ENCODE measurements at regions not wholly inside any gene's neighbourhood (a gene's known extent, or its start where the extent isn't known, plus 50 kb on each side); places are given as distances from the start of the nearest gene placed in this dataset.
A peak's percentile ranks its signal among the peaks of the same experiment; 100 is the strongest.
"Not testable (repeated sequence)": the region's sequence is repeated elsewhere in the genome, so short reads cannot be mapped to it uniquely, and the experiment has no call there.

DNA sequence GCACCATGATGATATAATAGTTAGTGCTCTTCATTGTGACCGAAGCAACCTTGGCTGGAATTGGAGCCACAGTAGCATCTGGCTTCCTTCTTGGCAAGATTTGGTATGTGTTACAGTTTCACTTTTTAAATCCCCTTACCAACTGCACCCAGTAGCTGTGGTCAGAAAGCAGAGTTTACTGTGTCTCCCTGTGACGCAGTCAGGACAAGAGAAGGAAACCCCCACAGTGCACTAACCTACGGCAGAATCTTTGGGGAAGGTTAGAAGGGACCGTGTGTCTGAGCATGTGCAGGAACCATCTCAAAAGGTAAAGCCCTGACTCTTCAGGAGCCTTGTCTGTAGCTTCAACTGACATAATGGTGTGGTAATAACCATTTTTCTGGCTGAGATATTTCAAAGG, 138.4 kb downstream of the FAM72C start:
- H3K27ac Mint-ChIP-seq; H3K4me1 Mint-ChIP-seq (ENCODE audit: low read depth); H3K9me3 Mint-ChIP-seq; H3K36me3 Mint-ChIP-seq (ENCODE audit: low read depth); DNase-seq; H3K4me3 Mint-ChIP-seq; H3K27me3 Mint-ChIP-seq (ENCODE audit: insufficient read depth): not testable (repeated sequence)

- H3K4me3 Mint-ChIP-seq; DNase-seq; H3K27ac Mint-ChIP-seq; H3K36me3 Mint-ChIP-seq (ENCODE audit: low read depth); H3K4me1 Mint-ChIP-seq (ENCODE audit: low read depth); H3K9me3 Mint-ChIP-seq; H3K27me3 Mint-ChIP-seq (ENCODE audit: insufficient read depth): not testable (repeated sequence)
Observed at GRCh38 chr1:143832379-143832716, 139.4 kb downstream of the FAM72C start.

- not testable (repeated sequence) for H3K27ac Mint-ChIP-seq; H3K4me1 Mint-ChIP-seq (ENCODE audit: low read depth); H3K36me3 Mint-ChIP-seq (ENCODE audit: low read depth); DNase-seq; H3K9me3 Mint-ChIP-seq; H3K4me3 Mint-ChIP-seq; H3K27me3 Mint-ChIP-seq (ENCODE audit: insufficient read depth)
Observed at GRCh38 chr1:143831479-143832378, 140.1 kb downstream of the FAM72C start.

GRCh38 chr1:143826162-143826561, 145.6 kb downstream of the FAM72C start:
- H3K9me3 Mint-ChIP-seq; H3K4me3 Mint-ChIP-seq; H3K36me3 Mint-ChIP-seq (ENCODE audit: low read depth); H3K27ac Mint-ChIP-seq; H3K27me3 Mint-ChIP-seq (ENCODE audit: insufficient read depth); DNase-seq; H3K4me1 Mint-ChIP-seq (ENCODE audit: low read depth): not testable (repeated sequence)

DNA sequence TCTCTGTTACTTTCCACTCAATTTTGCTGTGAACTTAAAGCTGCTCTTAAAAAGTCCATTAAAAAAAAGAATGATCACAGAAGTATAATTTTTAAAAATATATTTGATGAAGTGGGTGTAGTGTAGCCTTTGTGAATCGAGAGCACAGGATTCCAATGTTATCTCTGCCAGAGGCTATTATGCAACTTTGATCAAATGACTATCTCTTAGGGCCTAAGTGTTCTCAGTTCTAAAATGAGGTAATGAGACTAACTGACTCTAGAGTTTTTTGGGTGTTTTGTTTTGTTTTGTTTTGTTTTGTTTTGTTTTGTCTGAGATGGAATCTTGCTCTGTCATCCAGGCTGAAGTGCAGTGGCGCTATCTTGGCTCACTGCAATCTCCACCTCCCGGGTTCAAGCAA, 147.5 kb downstream of the FAM72C start:
- H3K27ac Mint-ChIP-seq; H3K9me3 Mint-ChIP-seq; H3K4me3 Mint-ChIP-seq; H3K36me3 Mint-ChIP-seq (ENCODE audit: low read depth); H3K4me1 Mint-ChIP-seq (ENCODE audit: low read depth); H3K27me3 Mint-ChIP-seq (ENCODE audit: insufficient read depth); DNase-seq: not testable (repeated sequence)

DNA sequence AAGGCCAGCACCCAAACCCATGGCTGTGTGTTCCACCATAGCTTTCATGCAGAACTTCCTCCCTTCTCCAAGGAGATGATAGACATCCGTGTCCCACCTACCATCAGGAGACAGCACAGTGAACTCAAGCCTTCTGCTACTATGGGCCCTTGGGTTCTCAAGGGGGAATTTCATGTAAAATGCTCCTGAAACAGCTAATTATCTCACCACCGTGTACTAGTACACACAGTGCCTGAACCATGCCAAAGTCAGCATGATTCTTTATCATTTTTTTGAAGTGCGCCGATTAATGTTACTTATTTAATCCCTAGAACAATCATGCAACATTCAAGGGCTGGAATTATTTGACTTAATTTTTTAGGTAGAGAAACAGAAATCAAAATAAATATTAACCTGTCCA, 151.7 kb downstream of the FAM72C start:
- not testable (repeated sequence) for H3K36me3 Mint-ChIP-seq (ENCODE audit: low read depth); H3K27ac Mint-ChIP-seq; H3K4me1 Mint-ChIP-seq (ENCODE audit: low read depth); DNase-seq; H3K9me3 Mint-ChIP-seq; H3K4me3 Mint-ChIP-seq; H3K27me3 Mint-ChIP-seq (ENCODE audit: insufficient read depth)

DNA sequence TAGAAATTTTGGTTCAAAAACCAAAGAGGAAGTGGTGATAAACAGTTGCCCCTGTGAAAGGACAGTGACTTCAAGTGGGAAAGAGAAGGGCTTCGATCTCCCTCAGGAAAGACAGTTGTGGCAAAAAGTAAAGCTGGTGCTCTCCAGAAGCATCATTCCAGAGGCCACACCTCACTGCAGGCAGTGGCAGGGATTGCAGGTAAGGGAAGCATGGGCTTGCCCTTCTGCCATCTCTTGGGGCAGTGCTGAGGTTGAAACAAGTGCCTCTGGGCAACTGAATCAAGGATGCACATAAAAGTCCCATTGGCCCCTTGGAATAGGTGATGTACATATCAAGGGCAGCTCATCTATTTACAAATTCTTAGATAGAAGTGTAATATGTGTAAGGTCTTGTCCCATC, 155.4 kb downstream of the FAM72C start:
- not testable (repeated sequence) for H3K27ac Mint-ChIP-seq; H3K4me3 Mint-ChIP-seq; H3K27me3 Mint-ChIP-seq (ENCODE audit: insufficient read depth); H3K36me3 Mint-ChIP-seq (ENCODE audit: low read depth); DNase-seq; H3K4me1 Mint-ChIP-seq (ENCODE audit: low read depth); H3K9me3 Mint-ChIP-seq

- not testable (repeated sequence) for H3K27me3 Mint-ChIP-seq (ENCODE audit: insufficient read depth); H3K27ac Mint-ChIP-seq; DNase-seq; H3K4me1 Mint-ChIP-seq (ENCODE audit: low read depth); H3K4me3 Mint-ChIP-seq; H3K9me3 Mint-ChIP-seq; H3K36me3 Mint-ChIP-seq (ENCODE audit: low read depth)
Observed at GRCh38 chr1:143805374-143805773, 166.4 kb downstream of the FAM72C start.

DNA sequence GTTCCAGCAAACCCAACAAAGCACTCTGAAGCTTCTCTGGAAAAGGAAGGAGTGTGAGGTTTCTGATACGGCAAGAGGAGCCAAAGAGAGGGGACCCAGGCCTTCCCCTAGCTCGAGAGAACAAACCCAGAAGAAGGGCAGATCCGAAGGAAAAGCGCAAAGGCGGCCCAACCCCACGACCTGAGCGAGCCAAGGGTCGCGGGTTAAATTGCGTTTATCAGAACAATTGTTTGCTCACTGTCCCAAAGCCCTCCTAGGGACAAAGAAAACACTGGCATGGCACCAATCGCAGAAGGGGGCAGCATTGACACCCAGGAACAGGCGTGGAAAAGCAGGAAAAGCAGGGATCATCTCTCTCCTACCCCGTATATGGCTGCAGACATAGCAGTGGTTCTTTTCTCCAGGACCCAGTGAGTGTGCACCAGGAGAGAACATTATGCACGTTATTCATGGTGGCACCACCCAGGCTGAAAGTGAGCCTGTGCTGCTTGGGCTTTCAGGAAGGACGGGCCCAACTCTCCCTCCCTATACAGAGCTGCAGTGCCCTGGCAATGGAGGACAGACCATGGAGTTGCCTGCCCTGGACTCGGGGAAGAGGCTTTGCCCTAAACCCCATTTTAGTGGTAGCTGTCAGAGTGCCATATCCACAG, 167.0 kb downstream of the FAM72C start:
- not testable (repeated sequence) for DNase-seq; H3K27ac Mint-ChIP-seq; H3K36me3 Mint-ChIP-seq (ENCODE audit: low read depth); H3K4me1 Mint-ChIP-seq (ENCODE audit: low read depth); H3K9me3 Mint-ChIP-seq; H3K27me3 Mint-ChIP-seq (ENCODE audit: insufficient read depth)
- H3K4me3 Mint-ChIP-seq: peak overlapping the region; percentile 73

GRCh38 chr1:143803927-143804411, 167.8 kb downstream of the FAM72C start:
- peak; percentile 40 for DNase-seq
- not testable (repeated sequence) for H3K36me3 Mint-ChIP-seq (ENCODE audit: low read depth); H3K27me3 Mint-ChIP-seq (ENCODE audit: insufficient read depth); H3K4me1 Mint-ChIP-seq (ENCODE audit: low read depth); H3K27ac Mint-ChIP-seq; H3K9me3 Mint-ChIP-seq
- peak overlapping the region; percentile 88 for H3K4me3 Mint-ChIP-seq

- H3K27ac Mint-ChIP-seq; H3K4me1 Mint-ChIP-seq (ENCODE audit: low read depth); H3K9me3 Mint-ChIP-seq; H3K36me3 Mint-ChIP-seq (ENCODE audit: low read depth); H3K4me3 Mint-ChIP-seq; DNase-seq; H3K27me3 Mint-ChIP-seq (ENCODE audit: insufficient read depth): not testable (repeated sequence)
Observed at GRCh38 chr1:143803095-143803494, 168.7 kb downstream of the FAM72C start.

- not testable (repeated sequence) for H3K36me3 Mint-ChIP-seq (ENCODE audit: low read depth); H3K27me3 Mint-ChIP-seq (ENCODE audit: insufficient read depth); H3K9me3 Mint-ChIP-seq; H3K4me3 Mint-ChIP-seq; H3K27ac Mint-ChIP-seq; DNase-seq; H3K4me1 Mint-ChIP-seq (ENCODE audit: low read depth)
Observed at GRCh38 chr1:143799568-143800187, 172.1 kb downstream of the FAM72C start.

DNA sequence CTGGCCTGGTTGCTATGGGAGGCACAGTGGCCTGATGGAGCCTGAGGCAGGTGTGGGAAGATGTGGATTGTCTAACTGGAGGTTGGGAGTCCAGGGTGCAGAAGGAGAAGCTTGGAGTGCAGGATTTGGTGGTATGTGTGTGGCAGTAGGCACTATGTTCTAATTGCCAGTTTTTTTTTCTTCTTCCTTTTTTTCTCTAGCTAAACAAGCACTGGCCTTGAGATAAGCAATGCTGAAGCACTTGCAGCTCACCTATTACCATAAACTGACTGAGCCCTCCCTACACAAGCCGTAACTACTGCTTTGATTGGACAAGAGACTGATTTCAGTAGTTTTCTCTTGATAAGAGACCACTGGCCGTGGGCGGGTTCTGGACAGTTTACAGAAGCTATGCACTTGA, 175.4 kb downstream of the FAM72C start:
- not testable (repeated sequence) for H3K4me1 Mint-ChIP-seq (ENCODE audit: low read depth); H3K36me3 Mint-ChIP-seq (ENCODE audit: low read depth); H3K27me3 Mint-ChIP-seq (ENCODE audit: insufficient read depth); H3K9me3 Mint-ChIP-seq; H3K4me3 Mint-ChIP-seq; H3K27ac Mint-ChIP-seq; DNase-seq

Measured in HFFc6 (cell line).